GM13976 (cell line): ENCODE measurements at regions not wholly inside any gene's neighbourhood (a gene's known extent, or its start where the extent isn't known, plus 50 kb on each side); places are given as distances from the start of the nearest gene placed in this dataset.

Source experiments
- DNase-seq: peaks from one replicate; pipeline ENCODE4 v3.0.0; 2012; ENCODE audit warnings: low spot score
- CTCF ChIP-seq: IDR thresholded peaks from 2 replicates; pipeline ENCODE4 v1.5.1; 2012; ENCODE audit warnings: borderline replicate concordance, mild to moderate bottlenecking; ENCODE audit not compliant: insufficient read depth; ENCODE audit errors: extremely low read depth, missing control alignments, control extremely low read depth
- in situ Hi-C: fragments of 300-500 bp; cut with MboI; formaldehyde crosslinking; loops from one replicate; pipeline ENCODE4 v1.12.0; 2022; ENCODE audit warnings: low sequenced_read_pairs, mixed read lengths, inconsistent platforms; ENCODE audit not compliant: unreplicated experiment

- TF ChIP-seq CTCF = no peak
- no peak for DNase-seq
- in situ Hi-C loops = no loop called here
Observed at GRCh38 chr5:113939988-113940387, 421.9 kb upstream of the KCNN2 start.

GRCh38 chr5:113950186-113950585 lies 411.7 kb upstream of the KCNN2 start:
- no peak for DNase-seq
- no peak for TF ChIP-seq CTCF
- in situ Hi-C loops = no loop called here

- in situ Hi-C loops = no loop called here
- TF ChIP-seq CTCF = no peak
- DNase-seq = no peak
Observed at GRCh38 chr5:113965225-113965624, 396.6 kb upstream of the KCNN2 start.

GRCh38 chr5:113969901-113970300 lies 392.0 kb upstream of the KCNN2 start:
- no peak for TF ChIP-seq CTCF
- in situ Hi-C loops = no loop called here
- no peak for DNase-seq

- in situ Hi-C loops = no loop called here
- TF ChIP-seq CTCF = no peak
- no peak for DNase-seq
Observed at GRCh38 chr5:113971454-113971853, 390.4 kb upstream of the KCNN2 start.

- in situ Hi-C loops = no loop called here
- DNase-seq = no peak
- no peak for TF ChIP-seq CTCF
Observed at GRCh38 chr5:113974976-113975375, 386.9 kb upstream of the KCNN2 start.

- DNase-seq = no peak
- TF ChIP-seq CTCF = no peak
- in situ Hi-C loops = no loop called here
Observed at GRCh38 chr5:113984928-113985327, 376.9 kb upstream of the KCNN2 start.
